Muscle of leg (tissue), 3 donors: ENCODE measurements at regions not wholly inside any gene's neighbourhood (a gene's known extent, or its start where the extent isn't known, plus 50 kb on each side); places are given as distances from the start of the nearest gene placed in this dataset.

ENCODE experiments used
- DNase-seq: peaks from one replicate; pipeline ENCODE4 v3.0.0; 2013
- H3K27ac ChIP-seq: one replicate; pipeline ENCODE4 v1.5.1; 2013; ENCODE audit warnings: mild to moderate bottlenecking, low read length, control low read depth
- H3K27me3 ChIP-seq: one replicate; pipeline ENCODE4 v1.6.1; 2013; ENCODE audit warnings: low read length; ENCODE audit not compliant: control insufficient read depth, insufficient read depth
- H3K36me3 ChIP-seq: one replicate; pipeline ENCODE4 v1.6.1; 2013; ENCODE audit warnings: low read length; ENCODE audit not compliant: control insufficient read depth, insufficient read depth
- H3K4me1 ChIP-seq: one replicate; pipeline ENCODE4 v1.6.1; 2013; ENCODE audit warnings: low read length; ENCODE audit not compliant: control insufficient read depth, insufficient read depth
- H3K4me3 ChIP-seq: one replicate; pipeline ENCODE4 v1.5.1; 2013; ENCODE audit warnings: low read length, control low read depth
- H3K9me3 ChIP-seq: replicated peaks from 2 replicates; pipeline ENCODE4 v1.6.1; 2013; ENCODE audit warnings: low read depth, low read length; ENCODE audit not compliant: control insufficient read depth
- WGBS: methylation state at CpG from one replicate; pipeline ENCODE4 v1.1.5; 2013; ENCODE audit warnings: missing lambda C conversion rate; ENCODE audit not compliant: insufficient coverage; 5-methylcytosine and 5-hydroxymethylcytosine counted together

DNA sequence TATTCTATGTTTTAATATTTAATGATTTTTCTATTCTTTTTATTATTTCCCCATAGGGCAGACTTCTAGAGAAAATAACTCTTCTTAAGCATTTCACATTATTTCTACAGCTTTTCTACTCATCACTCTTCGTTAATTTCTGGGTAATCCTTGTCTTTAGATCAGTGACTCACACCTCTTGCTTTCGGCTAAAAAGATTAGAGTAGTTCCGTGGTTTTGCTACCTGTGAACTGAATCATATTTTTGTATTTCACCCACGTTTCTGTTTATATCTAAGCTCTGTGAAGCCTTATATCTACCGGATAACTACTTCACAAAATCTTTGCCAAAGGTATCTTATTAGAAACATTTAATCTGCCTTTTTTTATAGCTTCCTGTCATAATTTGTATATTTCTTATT, 685.5 kb upstream of the FSHR start:
- Histone ChIP-seq H3K27me3 (no peaks in the 10 kb centered on the region), H3K9me3 (peaks cover 7% of the 10 kb centered on the region), H3K4me3 (no peak overlapping the region), H3K27ac (no peak overlapping the region), H3K36me3 (no peaks in the 10 kb centered on the region), H3K4me1 (no peaks in the 10 kb centered on the region)
- DNase-seq: no peak
- WGBS: 100% methylated on average over 2 of the region's 5 CpGs

GRCh38 chr2:49837561-49838293, 683.4 kb upstream of the FSHR start:
- DNase-seq: peak; percentile 80
- H3K36me3 ChIP-seq: no peaks in the 10 kb centered on the region
- H3K9me3 ChIP-seq: no peaks in the 10 kb centered on the region
- no peaks in the 10 kb centered on the region for H3K27me3 ChIP-seq
- WGBS: no CpG with 5 or more reads among the region's 7 CpGs
- H3K4me1 ChIP-seq: no peaks in the 10 kb centered on the region
- H3K27ac ChIP-seq: no peak overlapping the region
- no peak overlapping the region for H3K4me3 ChIP-seq

- no peak overlapping the region for H3K27ac ChIP-seq
- 90% methylated on average over 2 of the region's 3 CpGs for WGBS
These were observed 681.7 kb upstream of the FSHR start for GRCh38 chr2:49836017-49836416.

GRCh38 chr2:49834433-49834832, 680.1 kb upstream of the FSHR start:
- Histone ChIP-seq H3K4me3 (no peak overlapping the region), H3K27ac (no peak overlapping the region), H3K4me1 (no peaks in the 10 kb centered on the region), H3K36me3 (no peaks in the 10 kb centered on the region), H3K27me3 (no peaks in the 10 kb centered on the region), H3K9me3 (no peaks in the 10 kb centered on the region)
- no peak for DNase-seq
- WGBS: 80% methylated on average over 1 of the region's 1 CpG

More at GRCh38 chr2:49836017-49836416, 681.7 kb upstream of the FSHR start:
- Histone ChIP-seq H3K4me1 (no peaks in the 10 kb centered on the region), H3K27me3 (no peaks in the 10 kb centered on the region), H3K9me3 (no peaks in the 10 kb centered on the region), H3K36me3 (no peaks in the 10 kb centered on the region), H3K4me3 (no peak overlapping the region)
- DNase-seq: no peak

GRCh38 chr2:49832555-49832954, 678.2 kb upstream of the FSHR start:
- Histone ChIP-seq H3K36me3 (no peaks in the 10 kb centered on the region), H3K4me1 (no peaks in the 10 kb centered on the region), H3K9me3 (no peaks in the 10 kb centered on the region), H3K4me3 (no peak overlapping the region), H3K27ac (no peak overlapping the region), H3K27me3 (no peaks in the 10 kb centered on the region)
- DNase-seq: no peak
- WGBS: 40% methylated on average over 1 of the region's 3 CpGs

- DNase-seq: peak; percentile 11
- H3K27me3 ChIP-seq: no peaks in the 10 kb centered on the region
- no peaks in the 10 kb centered on the region for H3K9me3 ChIP-seq
- H3K4me1 ChIP-seq: no peaks in the 10 kb centered on the region
- H3K27ac ChIP-seq: no peak overlapping the region
- no peaks in the 10 kb centered on the region for H3K36me3 ChIP-seq
- 90% methylated on average over 8 of the region's 14 CpGs for whole genome bisulfite sequencing
- no peak overlapping the region for H3K4me3 ChIP-seq
These were observed 677.5 kb upstream of the FSHR start for GRCh38 chr2:49831698-49832367.

- H3K27me3 ChIP-seq: no peaks in the 10 kb centered on the region
- H3K36me3 ChIP-seq: no peaks in the 10 kb centered on the region
- no peaks in the 10 kb centered on the region for H3K4me1 ChIP-seq
- no peak for DNase-seq
- no peak overlapping the region for H3K27ac ChIP-seq
- no CpG with 5 or more reads among the region's 3 CpGs for WGBS
- H3K4me3 ChIP-seq: no peak overlapping the region
- H3K9me3 ChIP-seq: no peaks in the 10 kb centered on the region
These were observed 676.5 kb upstream of the FSHR start for GRCh38 chr2:49830846-49831245.

DNA sequence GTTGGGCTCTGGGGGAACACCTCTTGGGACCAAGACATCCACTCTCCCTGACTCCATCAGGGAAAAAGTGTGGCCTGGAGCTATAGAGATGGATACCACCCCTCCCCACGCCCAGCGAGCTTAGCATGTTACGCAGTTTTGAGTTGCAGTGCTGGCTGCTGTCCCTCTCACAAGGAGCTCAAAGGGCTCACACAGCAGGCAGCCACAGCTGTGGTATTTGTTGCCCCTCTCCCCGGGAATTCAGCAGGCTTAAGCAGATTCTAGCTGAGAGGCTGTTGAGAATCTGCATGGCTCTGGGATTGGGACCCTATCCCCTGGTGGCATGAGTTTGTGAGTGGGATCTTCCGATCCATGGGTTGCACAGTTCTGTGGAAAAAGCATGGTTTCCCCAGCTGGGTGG, 673.1 kb upstream of the FSHR start:
- WGBS: 83% methylated on average over 3 of the region's 5 CpGs

GRCh38 chr2:49813208-49813607, 658.9 kb upstream of the FSHR start:
- H3K27me3 ChIP-seq: no peaks in the 10 kb centered on the region
- H3K4me3 ChIP-seq: no peak overlapping the region
- no peaks in the 10 kb centered on the region for H3K4me1 ChIP-seq
- H3K36me3 ChIP-seq: no peaks in the 10 kb centered on the region
- no peak for DNase-seq
- no peak overlapping the region for H3K27ac ChIP-seq
- no CpG with 5 or more reads among the region's 1 CpG for WGBS
- no peaks in the 10 kb centered on the region for H3K9me3 ChIP-seq

More for the DNA sequence above, 673.1 kb upstream of the FSHR start:
- DNase-seq: no peak
- Histone ChIP-seq H3K4me1 (no peaks in the 10 kb centered on the region), H3K27me3 (no peaks in the 10 kb centered on the region), H3K4me3 (no peak overlapping the region), H3K9me3 (peaks cover 2% of the 10 kb centered on the region), H3K36me3 (no peaks in the 10 kb centered on the region), H3K27ac (no peak overlapping the region)

- Histone ChIP-seq H3K27ac (no peak overlapping the region), H3K27me3 (no peaks in the 10 kb centered on the region)
These were observed 658.4 kb upstream of the FSHR start for GRCh38 chr2:49812730-49813129.

More at GRCh38 chr2:49812730-49813129, 658.4 kb upstream of the FSHR start:
- H3K9me3 ChIP-seq: no peaks in the 10 kb centered on the region
- no peak overlapping the region for H3K4me3 ChIP-seq
- no peak for DNase-seq
- no peaks in the 10 kb centered on the region for H3K4me1 ChIP-seq
- no peaks in the 10 kb centered on the region for H3K36me3 ChIP-seq
